SHP77 (cell line): ENCODE measurements at regions not wholly inside any gene's neighbourhood (a gene's known extent, or its start where the extent isn't known, plus 50 kb on each side); places are given as distances from the start of the nearest gene placed in this dataset.

Experiments
- DNase-seq, 2 experiments: peaks; one replicate each; lab custom pipeline; 2025; lab: John Stamatoyannopoulos, UW

DNA sequence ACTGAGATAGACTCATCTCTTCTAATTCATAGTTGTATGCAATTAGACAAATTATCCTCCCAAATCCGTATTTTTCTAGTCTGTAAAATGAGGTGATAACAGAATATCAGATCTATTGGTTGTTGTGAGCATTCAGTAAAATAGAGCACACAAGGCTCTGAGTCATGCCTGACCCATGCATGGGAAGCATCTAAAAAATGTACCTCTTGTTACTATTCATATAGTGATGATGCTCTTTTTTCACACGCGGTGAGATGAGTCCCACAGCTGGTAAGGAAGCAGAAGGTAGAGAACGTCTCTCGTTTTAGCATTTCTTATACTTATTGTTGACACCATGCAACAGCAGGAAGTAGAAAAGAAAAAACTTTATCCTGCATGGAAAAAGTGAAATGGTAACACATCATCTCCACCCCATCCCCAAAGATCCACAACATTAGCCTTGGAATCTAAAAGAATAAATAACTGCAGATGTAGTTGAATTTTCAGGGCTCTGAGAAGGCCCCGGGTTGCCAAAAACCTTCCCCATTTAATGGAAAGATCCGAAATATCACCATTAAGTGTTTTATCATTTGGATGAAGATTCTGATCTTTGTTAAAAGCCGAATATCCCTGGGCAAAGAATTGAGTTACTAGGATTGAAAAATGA lies 215.6 kb downstream of the TMEM114 start:
- no peak for DNase-seq

DNA sequence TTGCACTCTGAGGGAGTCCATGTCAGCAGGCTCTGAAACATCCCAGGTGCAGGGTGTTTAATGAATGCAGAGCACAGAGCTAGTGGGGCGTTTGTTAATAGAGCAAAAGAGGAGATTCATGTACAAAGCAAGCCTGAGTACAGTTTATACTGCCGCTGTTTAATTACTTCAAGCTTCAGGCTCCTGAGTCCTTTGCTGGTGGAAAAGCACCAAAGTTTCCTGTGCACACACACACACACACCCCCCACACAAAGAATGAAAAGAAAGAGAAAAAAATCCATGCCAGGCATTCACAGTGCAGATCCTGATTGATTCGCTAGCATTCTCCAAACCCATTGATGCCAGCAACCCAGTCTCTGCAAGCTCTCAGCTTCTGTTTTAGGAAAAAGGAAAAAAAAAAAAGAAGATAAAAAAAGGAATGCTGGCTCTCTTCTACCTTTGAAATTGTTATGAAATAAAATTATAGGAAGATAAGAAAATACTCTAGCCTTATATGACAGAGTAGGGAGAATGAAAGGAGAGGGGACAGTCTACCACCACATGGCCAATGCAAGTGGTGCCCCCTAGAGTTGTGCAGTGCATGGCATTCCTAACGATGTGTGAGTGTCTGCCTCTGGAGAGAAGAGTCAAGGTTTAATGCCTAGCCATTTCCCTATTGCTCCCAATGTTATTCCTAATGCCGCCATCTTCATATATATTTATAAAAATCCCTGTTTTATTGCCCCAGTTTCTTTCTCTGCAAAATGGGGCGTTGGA lies 216.5 kb downstream of the TMEM114 start:
- no peak for DNase-seq

DNA sequence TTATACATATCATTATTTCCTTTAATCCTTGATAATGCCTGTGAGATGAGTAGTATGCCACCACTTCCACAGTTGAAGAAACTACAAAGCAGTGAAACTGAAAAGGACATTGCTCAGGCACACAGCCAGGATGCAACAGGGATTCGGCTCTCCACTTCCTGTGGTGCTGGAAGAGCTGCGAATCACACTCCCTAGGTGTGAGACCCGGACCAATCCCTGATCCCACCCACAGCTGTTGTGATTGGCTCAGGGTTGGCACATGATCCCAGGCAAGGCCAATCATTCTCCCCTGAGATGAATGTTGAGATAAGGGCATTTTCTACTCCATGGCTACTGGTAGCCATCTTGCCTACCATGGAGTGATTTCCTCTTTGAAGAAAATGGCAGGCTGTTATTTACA lies 218.2 kb downstream of the TMEM114 start:
- DNase-seq = no peak

DNA sequence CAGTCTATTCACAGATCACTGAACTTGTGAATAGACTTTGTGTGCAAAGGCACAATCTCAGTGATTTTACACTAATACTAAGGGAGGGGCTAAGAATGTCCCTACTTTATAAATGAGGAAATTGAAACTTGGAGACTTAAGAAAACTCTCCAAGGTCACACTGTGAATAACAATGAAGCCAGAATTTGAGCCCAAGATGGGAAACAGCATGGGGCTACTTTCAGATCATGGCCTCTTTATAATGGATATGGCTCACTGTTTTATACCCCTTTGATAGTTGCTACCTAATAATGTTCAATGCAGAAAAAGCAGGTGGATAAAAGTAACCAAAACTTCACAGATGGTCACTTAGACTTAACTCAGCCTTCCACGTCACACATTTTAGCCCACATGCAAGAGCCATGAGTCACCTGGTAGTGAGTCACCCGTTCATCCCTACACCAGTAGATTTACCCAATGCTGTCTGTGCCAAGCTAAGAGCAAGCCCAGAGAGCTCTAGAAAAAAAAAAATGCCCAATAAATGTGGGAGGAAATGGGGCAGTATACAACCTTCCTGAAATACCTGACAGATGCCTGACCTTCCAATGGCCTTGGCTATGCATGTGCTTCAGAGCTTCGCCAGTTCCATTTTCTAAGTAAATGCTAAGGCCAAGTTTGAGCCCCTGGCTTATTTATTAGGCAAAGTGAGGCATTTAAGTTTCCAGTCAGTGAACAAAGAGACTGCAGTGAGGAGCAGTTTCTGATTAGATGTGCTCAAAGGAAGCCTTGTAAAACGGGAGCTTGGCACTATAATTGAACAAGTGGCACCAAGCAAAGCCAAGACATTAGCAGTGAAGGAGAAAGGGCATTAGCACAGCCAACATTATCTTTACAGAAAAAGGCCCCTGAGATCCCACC lies 219.7 kb downstream of the TMEM114 start:
- no peak for DNase-seq

DNA sequence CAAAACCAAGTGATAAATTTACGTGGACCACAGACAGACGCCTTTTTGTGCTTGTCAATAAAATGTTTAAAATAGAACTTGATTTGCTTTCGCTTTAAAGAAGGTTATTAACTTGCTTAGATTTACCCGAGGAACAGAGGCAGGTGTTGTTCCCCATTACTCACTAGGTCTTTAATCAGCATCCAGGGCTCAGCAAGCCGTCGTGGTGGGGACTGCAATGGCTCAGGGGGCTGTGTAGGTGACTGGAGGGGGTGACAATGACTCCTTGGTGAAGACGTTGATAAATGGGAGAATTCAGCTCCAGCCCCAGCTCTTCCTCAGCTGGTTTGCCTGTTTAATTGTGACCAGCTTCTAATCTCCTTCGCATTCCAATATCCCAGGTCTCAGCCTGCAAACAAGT lies 231.4 kb downstream of the TMEM114 start:
- no peak for DNase-seq

DNA sequence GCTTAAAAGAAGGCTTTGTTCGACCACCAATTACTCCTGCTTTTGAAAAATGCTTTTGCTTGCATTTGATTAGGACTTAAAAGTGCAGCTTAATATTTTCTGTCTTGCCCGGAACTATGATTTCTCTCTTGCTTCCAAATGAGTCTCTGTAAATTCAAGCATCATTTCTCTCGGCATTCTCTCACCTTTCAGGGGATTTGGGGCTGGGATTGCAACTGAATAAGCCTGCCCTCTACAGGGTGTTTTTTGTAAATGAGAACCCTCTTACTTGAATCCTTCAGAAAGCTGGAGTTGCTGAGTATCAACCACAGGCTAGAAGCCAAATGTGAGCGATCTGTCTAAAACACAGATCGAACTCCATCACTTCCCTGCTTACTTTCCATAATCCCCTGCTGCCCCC lies 234.6 kb downstream of the TMEM114 start:
- DNase-seq = no peak

DNA sequence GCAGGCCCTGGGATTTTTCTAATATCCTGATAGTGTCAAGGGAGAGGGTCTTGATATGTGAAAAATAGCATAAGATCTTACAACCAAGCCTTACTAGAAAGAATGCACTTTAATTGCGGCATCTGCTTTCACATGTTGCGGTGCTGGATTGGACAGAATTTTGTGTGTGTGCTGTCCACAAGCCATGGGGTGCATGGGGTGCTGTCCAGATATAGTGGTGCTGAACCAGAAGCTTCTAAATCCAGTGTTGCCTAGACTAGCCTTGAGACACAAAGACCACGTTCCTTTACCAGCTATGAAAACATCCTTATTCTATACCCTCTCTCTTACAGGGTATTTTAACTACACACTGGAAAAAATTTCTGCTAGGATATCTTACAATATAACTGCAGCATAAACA lies 244.0 kb downstream of the TMEM114 start:
- DNase-seq = no peak

DNA sequence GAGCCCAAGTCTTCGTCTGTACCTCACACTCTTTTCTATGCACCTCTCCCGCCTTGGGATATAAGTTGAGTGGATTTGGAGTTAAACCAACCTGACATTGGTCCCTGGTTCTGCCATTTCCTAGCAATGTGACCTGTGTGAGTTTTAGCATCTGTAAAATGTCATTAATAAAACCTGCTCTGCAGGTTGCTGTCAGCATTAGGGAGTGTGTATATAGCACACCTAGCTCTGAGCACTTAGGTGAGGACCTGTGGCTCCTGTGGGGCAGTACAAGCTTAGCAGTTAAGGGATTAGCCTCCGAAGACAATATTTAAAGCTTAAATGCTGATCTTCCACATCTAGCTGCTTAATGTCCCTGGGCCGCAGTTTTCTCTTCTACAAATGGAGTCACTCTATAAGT lies 248.0 kb downstream of the TMEM114 start:
- DNase-seq = no peak

DNA sequence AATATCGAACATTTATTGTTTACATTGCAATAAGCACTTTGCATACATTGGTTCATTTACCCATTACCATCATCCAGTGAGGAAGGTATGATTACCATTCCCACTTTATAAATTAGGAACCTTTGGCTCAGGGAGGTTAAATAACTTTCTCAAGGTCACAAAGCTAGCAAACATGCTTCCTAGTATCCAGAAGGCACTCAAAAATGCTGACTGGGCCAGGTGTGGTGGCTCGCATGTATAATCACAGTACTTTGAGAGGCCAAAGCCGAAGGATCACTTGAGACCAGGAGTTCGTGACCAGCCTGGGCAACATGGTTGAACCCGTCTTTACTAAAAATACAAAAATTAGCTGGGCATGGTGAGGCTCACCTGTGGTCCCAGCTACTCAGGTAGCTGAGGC lies 259.6 kb downstream of the TMEM114 start:
- no peak for DNase-seq

DNA sequence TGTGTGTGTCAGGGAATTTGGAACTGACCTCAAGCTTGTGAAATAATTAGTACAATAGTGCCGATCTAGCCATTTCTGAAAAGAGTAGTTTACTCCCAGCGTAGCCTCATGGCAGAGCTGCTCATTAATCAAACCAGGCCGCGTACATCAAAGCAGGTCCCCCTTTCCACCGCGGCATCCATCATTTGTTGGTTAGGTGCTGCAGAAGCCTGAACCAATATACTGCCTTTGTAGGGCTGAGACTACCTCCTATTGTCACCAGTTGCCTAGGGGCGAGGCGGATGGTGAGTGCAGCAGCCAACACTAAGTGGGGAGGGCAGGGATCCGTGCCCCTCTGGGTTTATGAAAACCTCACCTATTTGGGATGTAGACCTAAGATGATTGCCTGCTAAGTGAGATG lies 264.1 kb downstream of the TMEM114 start:
- DNase-seq = no peak

DNA sequence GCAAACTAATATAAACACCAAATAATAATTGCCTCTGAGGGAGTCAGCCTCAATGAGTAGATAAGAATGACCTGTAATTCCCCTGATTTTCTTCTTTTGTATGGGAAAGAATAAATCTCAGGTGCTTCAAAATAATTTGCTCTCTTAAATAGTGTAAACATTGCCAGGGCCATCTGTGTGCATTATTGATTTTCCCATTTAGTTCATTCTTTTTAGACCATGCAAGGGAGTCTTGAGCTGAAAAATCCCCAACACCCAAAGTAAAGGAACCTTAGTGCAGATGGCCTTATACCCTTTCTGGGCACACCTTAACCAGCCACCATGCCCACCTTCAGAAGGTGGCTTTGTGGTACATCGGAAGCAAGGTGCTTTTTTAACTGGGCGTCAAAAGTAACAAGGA lies 267.2 kb downstream of the TMEM114 start:
- no peak for DNase-seq

DNA sequence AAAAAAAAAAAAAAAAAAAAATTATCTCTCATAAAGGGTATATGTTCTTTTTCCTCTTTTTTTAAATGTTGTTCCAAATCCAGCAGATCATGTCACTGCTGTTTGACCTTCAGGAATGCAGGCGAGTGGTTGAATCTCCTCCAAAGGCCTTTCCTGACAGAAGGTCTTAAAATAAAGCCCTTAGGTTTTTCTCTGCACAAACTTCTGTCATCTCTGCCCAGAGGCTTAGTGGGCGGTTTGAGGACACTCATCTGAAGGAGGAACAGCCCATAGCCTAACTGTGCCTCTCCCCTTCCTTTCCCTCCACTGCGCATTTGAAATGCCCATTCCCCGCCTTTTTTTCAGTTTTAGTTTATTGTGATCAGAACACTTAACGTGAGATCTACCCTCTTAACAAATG lies 270.2 kb downstream of the TMEM114 start:
- DNase-seq = no peak

DNA sequence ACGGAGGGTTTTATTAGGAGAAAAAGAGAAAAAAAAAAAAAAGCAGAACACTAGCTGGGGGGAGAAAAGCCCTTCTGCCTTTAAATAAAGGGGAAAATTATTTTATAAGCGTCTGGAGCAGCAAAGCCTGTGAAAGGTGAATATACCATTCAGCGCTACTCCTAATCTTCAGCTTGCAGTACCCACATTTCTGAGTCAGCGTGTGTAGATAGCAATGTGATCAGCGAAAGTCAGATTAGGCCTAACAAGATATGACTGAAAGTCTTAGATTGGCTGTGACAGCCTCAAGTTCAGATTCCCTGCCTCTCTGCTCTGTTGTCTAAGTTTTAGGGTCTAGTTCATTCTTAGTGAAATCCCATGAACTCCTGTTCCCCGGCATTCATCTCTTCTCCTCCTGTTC lies 279.5 kb downstream of the TMEM114 start:
- no peak for DNase-seq

DNA sequence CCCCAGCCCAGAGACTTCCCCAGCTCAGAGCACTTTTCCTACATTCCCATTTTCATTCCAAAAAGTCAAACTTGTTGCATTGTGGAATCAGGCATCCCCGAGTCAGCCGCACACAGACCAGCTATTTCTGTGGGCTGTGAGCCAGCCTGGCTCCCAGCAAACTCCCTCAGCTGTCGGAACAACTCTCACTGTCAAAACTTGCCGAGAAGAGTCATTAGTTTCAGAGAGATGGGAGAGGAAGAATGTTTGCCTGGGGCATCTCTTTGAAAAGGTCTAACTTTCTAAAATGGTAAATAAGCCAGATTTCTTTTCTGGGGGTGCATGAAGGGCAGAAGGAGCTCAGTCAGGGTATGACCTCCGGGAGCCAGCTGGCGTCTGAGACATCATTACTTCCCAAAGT lies 280.0 kb downstream of the TMEM114 start:
- no peak for DNase-seq

DNA sequence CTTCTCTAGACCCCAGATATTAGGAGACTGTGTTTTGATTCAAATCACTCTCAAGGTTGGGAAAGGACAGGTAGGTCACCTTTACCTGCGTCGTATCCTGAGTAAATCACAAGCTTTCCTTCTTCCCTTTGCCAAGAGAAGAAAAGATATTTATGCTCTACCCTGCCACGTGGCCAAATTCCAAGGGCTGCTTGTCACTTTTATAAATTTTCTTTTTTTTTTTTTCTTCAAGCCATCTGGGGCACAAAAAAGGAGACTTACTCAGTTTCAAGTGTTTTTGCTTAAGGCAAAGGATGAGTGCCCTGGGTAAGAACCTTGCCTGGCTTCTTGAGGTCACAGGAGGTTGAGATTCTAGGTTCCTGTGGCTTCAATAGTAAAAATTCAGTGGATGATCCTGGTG lies 285.1 kb downstream of the TMEM114 start:
- no peak for DNase-seq

DNA sequence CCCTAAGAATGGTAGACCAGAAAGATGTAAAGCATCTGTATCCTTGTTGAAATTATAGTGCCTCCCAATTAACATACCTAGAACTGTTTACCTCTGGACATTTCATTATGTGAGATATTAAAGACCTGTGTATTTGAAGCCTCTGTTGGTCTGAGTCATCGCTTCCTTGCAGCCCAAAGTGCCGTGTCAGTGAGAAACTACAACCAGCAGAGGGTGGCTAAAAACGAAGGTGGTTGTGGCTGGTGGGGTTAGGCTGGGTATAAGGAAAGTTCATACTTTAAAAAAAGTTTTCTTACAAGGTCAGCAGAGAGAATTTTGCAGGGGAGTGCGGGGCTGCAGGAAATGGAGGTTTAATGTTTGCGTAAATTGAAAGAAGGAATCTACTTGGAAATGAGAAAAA lies 290.7 kb downstream of the TMEM114 start:
- DNase-seq = no peak

DNA sequence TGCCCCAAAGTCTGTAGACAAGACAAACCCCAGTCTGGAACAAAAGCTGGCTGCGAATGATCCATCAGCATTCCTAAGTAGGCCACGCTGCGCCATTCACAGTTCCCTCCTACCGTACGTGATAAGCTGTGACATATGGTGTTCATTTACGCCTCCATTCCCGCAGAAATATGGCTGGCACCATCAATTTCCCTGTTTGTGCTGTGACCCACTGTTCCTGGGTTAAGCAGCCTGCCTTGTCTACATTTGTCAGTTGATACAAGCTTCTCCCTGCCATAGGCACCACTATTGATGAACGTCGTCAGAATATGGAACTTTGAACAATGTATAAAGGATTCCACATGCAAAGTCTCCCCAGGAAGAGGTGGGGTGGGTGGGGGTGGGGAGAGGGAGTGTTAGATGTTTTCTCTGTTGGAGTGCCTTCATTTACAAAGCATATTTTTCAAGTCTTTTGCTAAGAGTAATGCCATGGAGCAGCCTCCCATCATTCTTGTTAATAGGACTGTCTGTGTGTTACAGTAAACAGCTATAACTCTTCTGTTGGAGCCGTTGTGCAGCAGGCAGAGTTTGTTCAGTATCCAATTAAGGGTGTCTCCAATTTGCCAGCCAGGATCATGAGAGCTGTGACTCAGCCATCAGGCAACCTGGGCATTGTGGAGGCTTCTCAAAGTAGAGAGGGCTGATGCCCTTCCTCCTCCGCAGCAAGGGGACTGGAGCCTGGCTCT lies 294.6 kb downstream of the TMEM114 start:
- DNase-seq = no peak

DNA sequence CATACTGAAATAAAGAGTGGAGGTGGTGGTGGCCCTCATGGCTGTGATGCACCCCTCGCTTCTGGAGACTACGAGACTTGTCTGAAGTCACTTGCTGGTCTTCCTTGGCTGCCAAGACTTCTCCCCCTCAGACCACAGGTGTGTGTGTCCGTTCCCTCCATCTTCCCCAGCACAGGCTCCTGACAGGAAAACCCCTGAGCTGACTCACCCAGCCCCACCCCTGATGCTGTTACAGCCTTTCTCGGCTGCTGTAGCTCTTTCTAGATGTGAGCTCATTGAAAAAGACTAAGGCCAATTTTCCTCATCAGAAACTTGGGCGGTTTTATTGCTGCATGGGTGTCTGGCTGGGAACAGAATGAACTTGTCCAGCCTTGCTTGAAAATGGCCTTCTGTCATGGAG lies 296.9 kb downstream of the TMEM114 start:
- no peak for DNase-seq

DNA sequence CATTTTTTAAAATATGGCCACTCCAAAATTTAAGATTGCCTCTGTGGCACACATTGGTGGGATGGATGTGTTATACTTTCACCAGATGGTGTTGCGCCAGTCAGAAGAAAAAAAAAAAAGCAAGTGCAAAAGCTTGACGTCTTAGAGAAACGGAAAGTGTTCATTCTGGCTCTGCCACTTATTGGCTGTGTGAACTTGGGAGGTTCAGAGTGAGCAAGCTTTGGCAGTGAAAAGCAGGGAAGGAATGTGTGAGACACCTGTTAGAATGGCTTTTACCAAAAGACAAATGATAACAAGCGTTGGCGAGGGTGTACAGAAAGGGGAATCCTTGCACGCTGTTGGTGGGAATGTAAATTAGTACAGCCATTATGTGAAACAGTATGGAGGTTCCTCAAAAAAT lies 298.0 kb downstream of the TMEM114 start:
- no peak for DNase-seq

DNA sequence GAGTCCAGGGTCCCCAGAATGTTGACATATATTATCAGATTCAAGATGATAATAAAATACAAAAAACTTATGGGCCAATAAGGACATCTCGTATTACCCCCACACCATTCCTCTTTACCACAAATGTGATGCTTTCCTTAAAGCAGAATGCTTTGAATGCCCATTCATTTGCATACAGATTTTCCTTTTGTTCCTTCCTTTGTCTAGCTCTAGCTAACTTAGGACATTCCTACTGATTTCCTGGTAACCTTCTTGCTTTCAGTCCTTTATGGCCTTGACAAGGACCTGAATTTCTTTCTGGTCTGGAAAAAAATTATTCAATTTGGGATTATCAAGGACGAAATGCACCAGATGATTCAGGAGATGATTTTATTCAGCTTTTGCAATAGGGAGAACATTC lies 304.0 kb downstream of the TMEM114 start:
- no peak for DNase-seq

DNA sequence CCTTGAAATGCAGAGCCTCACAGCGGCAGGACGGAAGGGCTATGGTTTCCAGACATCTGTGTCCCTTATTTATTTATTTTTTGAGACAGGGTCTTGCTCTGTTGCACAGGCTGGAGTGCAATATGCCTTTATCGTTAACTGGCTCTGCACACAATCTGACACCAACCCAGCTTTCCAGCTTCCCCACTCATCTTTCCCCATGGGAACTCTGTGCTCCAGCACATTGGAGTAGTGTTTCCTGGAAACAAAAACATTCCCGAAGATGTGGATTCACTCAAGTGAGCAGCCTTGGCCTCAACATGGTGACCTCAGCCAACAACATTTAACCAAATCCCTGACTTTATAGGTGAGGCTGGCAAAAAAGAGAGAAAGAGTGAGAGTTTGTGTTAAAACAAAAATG lies 307.1 kb downstream of the TMEM114 start:
- no peak for DNase-seq

DNA sequence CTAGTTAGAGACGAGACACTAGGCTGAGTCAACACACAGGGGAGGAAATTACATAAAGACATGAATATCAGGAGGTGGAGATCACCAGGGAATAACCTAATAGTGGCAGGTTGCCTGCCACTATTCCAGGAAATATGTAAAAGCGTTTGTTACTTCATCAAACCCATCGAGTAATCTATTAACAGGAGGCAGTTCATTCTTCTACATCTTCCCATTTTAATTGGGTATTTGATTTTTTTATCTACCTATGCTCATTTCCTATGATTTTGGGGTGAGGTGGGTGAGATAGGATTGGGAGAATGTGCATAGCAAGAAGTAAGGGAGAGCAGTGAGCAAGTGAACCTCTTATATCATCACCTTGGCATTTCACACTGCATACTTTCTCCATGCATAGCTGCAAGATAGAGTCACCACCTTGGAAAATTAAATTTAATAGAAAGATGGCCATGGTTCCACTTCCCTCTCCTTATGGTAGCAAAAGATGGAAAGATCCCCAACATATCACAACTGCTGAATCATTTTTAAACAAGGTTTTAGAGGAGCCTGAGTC lies 312.2 kb downstream of the TMEM114 start:
- DNase-seq = no peak
